Colonic mucosa (tissue), 4 donors: ENCODE measurements at regions not wholly inside any gene's neighbourhood (a gene's known extent, or its start where the extent isn't known, plus 50 kb on each side); places are given as distances from the start of the nearest gene placed in this dataset.

ENCODE experiments used
- DNase-seq: peaks from one replicate; pipeline ENCODE4 v3.0.0-alpha.2; 2020
- H3K27ac ChIP-seq: fragments of 200-600 bp; one replicate; pipeline ENCODE4 v1.8.0; 2021
- H3K27me3 ChIP-seq: fragments of 200-600 bp; one replicate; pipeline ENCODE4 v1.8.0; 2021
- H3K36me3 ChIP-seq: fragments of 200-600 bp; one replicate; pipeline ENCODE4 v1.8.0; 2021
- H3K4me1 ChIP-seq: fragments of 200-600 bp; one replicate; pipeline ENCODE4 v1.8.0; 2021; ENCODE audit warnings: mild to moderate bottlenecking
- H3K4me3 ChIP-seq: fragments of 200-600 bp; one replicate; pipeline ENCODE4 v1.8.0; 2021
- H3K9ac ChIP-seq, 2 donors: one replicate each; pipeline ENCODE4 v1.7.0; 2013; ENCODE audit warnings: control low read depth in 2 of 2, low read depth in 2 of 2, low read length in 2 of 2
- H3K9me3 ChIP-seq: fragments of 200-600 bp; one replicate; pipeline ENCODE4 v1.8.0; 2021
- CTCF ChIP-seq: fragments of 200-600 bp; IDR thresholded peaks from one replicate; pipeline ENCODE4 v1.8.0; 2022; ENCODE audit warnings: antibody characterized with exemption, mild to moderate bottlenecking
- intact Hi-C: fragments of 100-400 bp; cut with DNase I; formaldehyde crosslinking; loops from one replicate; pipeline ENCODE4 v1.14.1; 2022
- donor health status: healthy.
- donor health status: DM: no; HTN: no; CAD: no.
- donor health status: DM: no; HTN: no; CAD: no.

- Histone ChIP-seq H3K4me1 (no peaks in the 10 kb centered on the region), H3K9me3 (no peaks in the 10 kb centered on the region), H3K36me3 (no peaks in the 10 kb centered on the region), H3K4me3 (no peak overlapping the region), H3K27ac (no peak overlapping the region), H3K27me3 (no peaks in the 10 kb centered on the region), H3K9ac (no peak overlapping the region)
- DNase-seq: no peak
- intact Hi-C loops: no loop called here
- TF ChIP-seq CTCF: no peak
Observed at GRCh38 chr5:173801006-173801405, 87.1 kb upstream of the CPEB4 start.

- H3K9ac ChIP-seq: no peak overlapping the region
- H3K9me3 ChIP-seq: no peaks in the 10 kb centered on the region
- H3K36me3 ChIP-seq: no peaks in the 10 kb centered on the region
- peak; percentile 79 for DNase-seq
- H3K27me3 ChIP-seq: no peaks in the 10 kb centered on the region
- no peaks in the 10 kb centered on the region for H3K4me1 ChIP-seq
- no peak overlapping the region for H3K4me3 ChIP-seq
- intact Hi-C loops: no loop called here
- no peak overlapping the region for H3K27ac ChIP-seq
- TF ChIP-seq CTCF: no peak
Observed at GRCh38 chr5:173802670-173803165, 85.4 kb upstream of the CPEB4 start.

DNA sequence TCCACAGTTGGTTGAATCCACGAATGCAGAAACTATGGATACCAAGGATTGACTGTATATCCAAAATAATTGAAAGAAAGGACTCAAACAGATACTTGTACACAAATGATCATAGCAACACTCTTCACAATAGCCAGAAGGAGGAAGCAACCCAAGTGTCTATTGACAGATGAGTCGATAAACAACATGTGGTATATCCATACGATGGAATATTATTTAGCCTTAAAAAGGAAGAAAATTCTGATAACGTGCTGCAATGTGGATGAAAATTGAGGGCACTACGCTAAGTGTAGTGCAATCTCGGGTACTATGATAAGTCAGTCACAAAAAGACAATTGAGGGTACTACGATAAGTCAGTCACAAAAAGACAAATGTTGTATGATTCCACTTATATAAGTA lies 83.6 kb upstream of the CPEB4 start:
- Histone ChIP-seq H3K9ac (no peak overlapping the region), H3K27ac (no peak overlapping the region), H3K36me3 (no peaks in the 10 kb centered on the region), H3K9me3 (no peaks in the 10 kb centered on the region), H3K27me3 (no peaks in the 10 kb centered on the region), H3K4me3 (no peak overlapping the region), H3K4me1 (no peaks in the 10 kb centered on the region)
- TF ChIP-seq CTCF: no peak
- DNase-seq: no peak
- intact Hi-C loops: no loop called here

DNA sequence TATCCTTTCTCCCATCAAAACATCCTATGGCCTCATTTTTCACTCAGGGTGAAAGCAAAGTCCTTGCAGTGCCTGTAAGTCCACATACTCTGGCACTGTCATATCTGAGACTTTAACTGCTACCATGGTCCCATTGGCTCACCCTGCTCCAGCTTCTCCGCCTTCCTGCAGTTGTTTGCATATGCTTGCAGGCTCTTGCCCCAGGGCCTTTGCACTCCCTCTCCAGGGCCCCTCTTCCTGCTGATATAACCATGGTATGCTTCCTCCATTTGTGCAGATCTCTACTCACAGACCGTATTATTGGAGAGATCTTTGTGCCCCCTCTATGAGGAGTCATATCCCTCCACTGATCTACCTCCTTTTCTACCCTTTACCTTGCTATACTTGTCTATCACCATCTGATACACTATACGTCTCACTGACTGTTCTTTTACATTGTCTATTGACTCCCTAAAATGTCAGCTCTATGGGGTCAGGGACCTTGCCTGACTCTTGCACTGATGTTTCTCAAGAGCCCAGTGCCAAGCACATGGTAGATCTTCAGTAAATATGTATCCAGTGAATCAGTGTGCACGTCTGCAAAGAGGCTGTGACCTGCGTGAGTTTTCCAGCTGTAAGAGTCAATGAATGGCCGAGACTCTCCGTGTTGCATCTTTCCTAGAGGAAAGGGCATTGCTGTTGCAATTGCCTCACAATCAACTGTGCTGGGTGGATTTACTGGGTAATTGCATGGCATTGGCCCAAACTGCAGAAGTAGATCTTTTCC lies 81.7 kb upstream of the CPEB4 start:
- no peaks in the 10 kb centered on the region for H3K9me3 ChIP-seq
- intact Hi-C loops: no loop called here
- no peak for DNase-seq
- no peak overlapping the region for H3K9ac ChIP-seq
- TF ChIP-seq CTCF: no peak
- H3K4me3 ChIP-seq: no peak overlapping the region
- H3K27ac ChIP-seq: no peak overlapping the region
- H3K4me1 ChIP-seq: no peaks in the 10 kb centered on the region
- no peaks in the 10 kb centered on the region for H3K27me3 ChIP-seq
- no peaks in the 10 kb centered on the region for H3K36me3 ChIP-seq

- no peaks in the 10 kb centered on the region for H3K36me3 ChIP-seq
- H3K9me3 ChIP-seq: no peaks in the 10 kb centered on the region
- H3K4me3 ChIP-seq: no peak overlapping the region
- DNase-seq: no peak
- intact Hi-C loops: no loop called here
- H3K27ac ChIP-seq: no peak overlapping the region
- no peak for TF ChIP-seq CTCF
- H3K4me1 ChIP-seq: no peaks in the 10 kb centered on the region
- no peak overlapping the region for H3K9ac ChIP-seq
- no peaks in the 10 kb centered on the region for H3K27me3 ChIP-seq
Observed at GRCh38 chr5:173807181-173807655, 80.9 kb upstream of the CPEB4 start.
